HepG2 (cell line): ENCODE measurements at regions not wholly inside any gene's neighbourhood (a gene's known extent, or its start where the extent isn't known, plus 50 kb on each side); places are given as distances from the start of the nearest gene placed in this dataset.

ENCODE experiments used
- ATAC-seq: fragments of 200-7000 bp; cut with Tn5 transposase; 3 replicates; pipeline ENCODE4 v1.9.1; 2020; ENCODE audit warnings: mild to moderate bottlenecking, moderate library complexity
- BruUV-seq: library from RNA; stranded (reverse); fragments of 400-500 nt; replicated peaks from 2 replicates; lab custom pipeline; 2021; lab: Mats Ljungman, UMichigan
- CTCF ChIA-PET: fragments of 300-600 bp; formaldehyde crosslinking; extraction: SDS; loops from one replicate; lab custom pipeline; 2021; ENCODE audit warnings: low total read pairs, inconsistent platforms, low intra/inter-chr PET ratio; lab: Yijun Ruan, JAX
- POLR2A ChIA-PET: fragments of 350-600 bp; sonication (Branson Sonifier 250); formaldehyde crosslinking; loops from one replicate; lab custom pipeline; 2020; ENCODE audit warnings: antibody characterized with exemption, inconsistent platforms; lab: Yijun Ruan, JAX
- DNase-seq: peaks from one replicate; pipeline ENCODE4 v3.0.0-alpha.2; 2015; ENCODE audit warnings: low spot score
- FAIRE-seq: peaks from 3 replicates; lab custom pipeline; 2011; peaks lifted over from hg19 to GRCh38; lab: Jason Lieb, UNC
- H2AFZ ChIP-seq: one replicate; pipeline ENCODE4 v1.6.1; 2011; ENCODE audit warnings: low read length, inconsistent platforms
- H3K27ac ChIP-seq: fragments of 300-600 bp; 3 replicates; pipeline ENCODE4 v1.8.0; 2011; ENCODE audit warnings: mixed run types, mild to moderate bottlenecking, mixed read lengths, low read length, inconsistent platforms; ENCODE audit not compliant: insufficient read depth; ENCODE audit errors: extremely low read length
- H3K27me3 ChIP-seq, 2 experiments: fragments of 200-600 bp in 1 of 2; 2 replicates in 1 of 2; 3 replicates in 1 of 2; pipeline versions ENCODE4 v1.6.0 to v1.8.0; 2011; ENCODE audit warnings: low read length in 2 of 2, mild to moderate bottlenecking in 2 of 2, moderate library complexity in 2 of 2, inconsistent platforms in 1 of 2; ENCODE audit not compliant: insufficient read depth in 2 of 2, control insufficient read depth in 1 of 2
- H3K36me3 ChIP-seq, 2 experiments: fragments of 200-600 bp in 1 of 2; replicated peaks in 1 of 2; 2 replicates in 1 of 2; 3 replicates in 1 of 2; pipeline versions ENCODE4 v1.5.1 to v1.8.0; 2011; ENCODE audit warnings: low read length in 2 of 2, inconsistent platforms in 1 of 2; ENCODE audit not compliant: insufficient read depth in 2 of 2, control insufficient read depth in 1 of 2
- H3K4me1 ChIP-seq: 2 replicates; pipeline ENCODE4 v1.5.1; 2012; ENCODE audit warnings: low read length, inconsistent platforms; ENCODE audit not compliant: insufficient read depth
- H3K4me2 ChIP-seq: 2 replicates; pipeline ENCODE4 v1.6.0; 2011; ENCODE audit warnings: low read depth, low read length, inconsistent platforms
- H3K4me3 ChIP-seq, 3 experiments: fragments of 200-600 bp in 1 of 3; sonication (generic), shearing (Covaris generic) in 1 of 3; replicated peaks in 1 of 3; 2 replicates each; pipeline ENCODE4 v1.5.1; 2011 to 2016; ENCODE audit warnings: low read length in 3 of 3, inconsistent platforms in 2 of 3, low read depth in 2 of 3, mild to moderate bottlenecking in 2 of 3, control low read depth in 1 of 3, mixed read lengths in 1 of 3; ENCODE audit not compliant: insufficient read depth in 1 of 3
- H3K79me2 ChIP-seq: one replicate; pipeline ENCODE4 v1.6.1; 2011; ENCODE audit warnings: low read length, inconsistent platforms; ENCODE audit not compliant: insufficient read depth
- H3K9ac ChIP-seq: 2 replicates; pipeline ENCODE4 v1.6.0; 2011; ENCODE audit warnings: mild to moderate bottlenecking, low read depth, low read length, inconsistent platforms; ENCODE audit not compliant: insufficient read depth
- H3K9me3 ChIP-seq: 2 replicates; pipeline ENCODE4 v1.5.1; 2012; ENCODE audit warnings: mild to moderate bottlenecking, low read length
- H4K20me1 ChIP-seq: 2 replicates; pipeline ENCODE4 v1.6.0; 2011; ENCODE audit warnings: inconsistent platforms, mild to moderate bottlenecking, low read length, moderate library complexity; ENCODE audit not compliant: insufficient read depth
- ZFAT ChIP-seq: sonication (generic); formaldehyde crosslinking; conservative IDR thresholded peaks from 2 replicates; pipeline ENCODE4 v1.8.1; 2023; ENCODE audit warnings: missing genetic modification reagents, inconsistent platforms
- ZNF614 ChIP-seq: IDR thresholded peaks from 2 replicates; pipeline ENCODE4 v1.6.1; 2018; ENCODE audit warnings: missing biosample characterization, missing genetic modification reagents, inconsistent platforms, borderline replicate concordance
- ZNF766 ChIP-seq: sonication (generic); formaldehyde crosslinking; IDR thresholded peaks from 2 replicates; pipeline ENCODE4 v1.5.0; 2020; ENCODE audit warnings: missing genetic modification reagents, borderline replicate concordance
- ZNF776 ChIP-seq: sonication (generic); formaldehyde crosslinking; IDR thresholded peaks from 2 replicates; pipeline ENCODE4 v1.4.0; 2020; ENCODE audit warnings: mild to moderate bottlenecking, missing genetic modification reagents
- ZNF782 ChIP-seq: sonication (generic); formaldehyde crosslinking; IDR thresholded peaks from 2 replicates; pipeline ENCODE4 v1.4.0; 2020; ENCODE audit warnings: missing genetic modification reagents, mild to moderate bottlenecking, borderline replicate concordance
- ZNF816 ChIP-seq: sonication (generic); formaldehyde crosslinking; IDR thresholded peaks from 2 replicates; pipeline ENCODE4 v1.8.0; 2022; ENCODE audit warnings: missing genetic modification reagents, mild to moderate bottlenecking, borderline replicate concordance
- ZNF878 ChIP-seq: sonication (generic); formaldehyde crosslinking; IDR thresholded peaks from 2 replicates; pipeline ENCODE4 v1.8.1; 2023; ENCODE audit warnings: mild to moderate bottlenecking, missing genetic modification reagents, moderate library complexity
- ZNF879 ChIP-seq: sonication (generic); formaldehyde crosslinking; IDR thresholded peaks from 2 replicates; pipeline ENCODE4 v1.8.1; 2023; ENCODE audit warnings: missing genetic modification reagents
- WGBS: methylation state at CpG from one replicate; pipeline ENCODE4 v1.1.6; 2017; ENCODE audit warnings: low lambda C conversion rate; 5-methylcytosine and 5-hydroxymethylcytosine counted together
- in situ Hi-C: cut with HindIII; loops from 2 replicates; pipeline ENCODE4 v1.10.0; 2017; ENCODE audit warnings: low pct_unique_long_range_greater_than_20kb; ENCODE audit not compliant: extremely low pct_ligation_motif_present
- intact Hi-C: fragments of 100-400 bp; cut with micrococcal nuclease; formaldehyde crosslinking; loops from one replicate; pipeline ENCODE4 v1.10.0; 2022; ENCODE audit not compliant: unreplicated experiment
- TF ChIP-seq, protein P1 (sequence below): sonication (generic); formaldehyde crosslinking; IDR thresholded peaks from 2 replicates; pipeline ENCODE4 v1.5.1; 2020; ENCODE audit warnings: missing genetic modification reagents, mild to moderate bottlenecking, borderline replicate concordance
- TF ChIP-seq, protein P2 (sequence below): sonication (generic); formaldehyde crosslinking; IDR thresholded peaks from 2 replicates; pipeline ENCODE4 v1.4.0; 2020; ENCODE audit warnings: missing genetic modification reagents
- TF ChIP-seq, protein P3 (sequence below): sonication (generic); formaldehyde crosslinking; IDR thresholded peaks from 2 replicates; pipeline ENCODE4 v1.5.0; 2020; ENCODE audit warnings: missing genetic modification reagents
- TF ChIP-seq, protein P4 (sequence below): sonication (generic); formaldehyde crosslinking; IDR thresholded peaks from 2 replicates; pipeline ENCODE4 v1.8.0; 2022; ENCODE audit warnings: mild to moderate bottlenecking, missing genetic modification reagents, borderline replicate concordance
- TF ChIP-seq, protein P5 (sequence below): sonication (generic); formaldehyde crosslinking; IDR thresholded peaks from 2 replicates; pipeline ENCODE4 v1.5.0; 2020; ENCODE audit warnings: mild to moderate bottlenecking, missing genetic modification reagents

DNA sequence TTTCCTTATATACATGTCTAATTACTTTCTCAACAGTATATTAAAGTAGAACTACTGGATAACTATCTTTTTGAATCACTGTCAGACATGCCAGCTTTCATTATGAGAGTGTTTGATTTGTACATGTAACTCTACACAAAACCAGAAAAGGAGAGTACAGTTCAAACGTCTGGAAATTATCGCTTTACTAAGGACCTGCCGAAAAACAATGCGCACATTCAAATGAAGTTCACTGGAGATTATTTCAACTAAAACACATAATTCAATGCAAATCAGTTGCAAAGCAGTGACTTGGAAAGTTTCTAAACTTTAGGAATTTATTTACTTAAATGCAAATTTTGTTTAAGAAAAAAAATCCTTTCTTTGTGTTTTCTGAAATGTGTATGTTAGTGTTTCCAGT lies 942.5 kb downstream of the EFNA5 start:
- Histone ChIP-seq H3K27ac (no peak overlapping the region), H3K4me3 (no peak overlapping the region), H3K4me1 (no peaks in the 10 kb centered on the region), H3K4me2 (no peak overlapping the region), H2AFZ (no peak overlapping the region), H3K27me3 (no peaks in the 10 kb centered on the region), H3K36me3 (no peaks in the 10 kb centered on the region), H4K20me1 (no peaks in the 10 kb centered on the region), H3K79me2 (no peaks in the 10 kb centered on the region), H3K9me3 (peaks cover 33% of the 10 kb centered on the region), H3K9ac (no peak overlapping the region)
- FAIRE-seq (no peak), DNase-seq (no peak), ATAC-seq (no peak)
- intact Hi-C loops: no loop called here
- in situ Hi-C loops: no loop called here
- POLR2A ChIA-PET: no interaction called here
- 78% methylated on average over 4 of the region's 4 CpGs for WGBS
- CTCF ChIA-PET: no interaction called here
- BruUV-seq: no TSS peak
- TF ChIP-seq, protein P1, sequence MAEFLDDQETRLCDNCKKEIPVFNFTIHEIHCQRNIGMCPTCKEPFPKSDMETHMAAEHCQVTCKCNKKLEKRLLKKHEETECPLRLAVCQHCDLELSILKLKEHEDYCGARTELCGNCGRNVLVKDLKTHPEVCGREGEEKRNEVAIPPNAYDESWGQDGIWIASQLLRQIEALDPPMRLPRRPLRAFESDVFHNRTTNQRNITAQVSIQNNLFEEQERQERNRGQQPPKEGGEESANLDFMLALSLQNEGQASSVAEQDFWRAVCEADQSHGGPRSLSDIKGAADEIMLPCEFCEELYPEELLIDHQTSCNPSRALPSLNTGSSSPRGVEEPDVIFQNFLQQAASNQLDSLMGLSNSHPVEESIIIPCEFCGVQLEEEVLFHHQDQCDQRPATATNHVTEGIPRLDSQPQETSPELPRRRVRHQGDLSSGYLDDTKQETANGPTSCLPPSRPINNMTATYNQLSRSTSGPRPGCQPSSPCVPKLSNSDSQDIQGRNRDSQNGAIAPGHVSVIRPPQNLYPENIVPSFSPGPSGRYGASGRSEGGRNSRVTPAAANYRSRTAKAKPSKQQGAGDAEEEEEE (CRISPR knock-in tag): no peak
- TF ChIP-seq ZNF614 (CRISPR knock-in tag) (no peak), ZNF776 (CRISPR knock-in tag) (no peak), ZNF878 (CRISPR knock-in tag) (no peak), ZNF879 (CRISPR knock-in tag) (no peak), ZNF766 (CRISPR knock-in tag) (no peak), ZFAT (CRISPR knock-in tag) (no peak), ZNF816 (CRISPR knock-in tag) (no peak), ZNF782 (CRISPR knock-in tag) (no peak)
- TF ChIP-seq, protein P2, sequence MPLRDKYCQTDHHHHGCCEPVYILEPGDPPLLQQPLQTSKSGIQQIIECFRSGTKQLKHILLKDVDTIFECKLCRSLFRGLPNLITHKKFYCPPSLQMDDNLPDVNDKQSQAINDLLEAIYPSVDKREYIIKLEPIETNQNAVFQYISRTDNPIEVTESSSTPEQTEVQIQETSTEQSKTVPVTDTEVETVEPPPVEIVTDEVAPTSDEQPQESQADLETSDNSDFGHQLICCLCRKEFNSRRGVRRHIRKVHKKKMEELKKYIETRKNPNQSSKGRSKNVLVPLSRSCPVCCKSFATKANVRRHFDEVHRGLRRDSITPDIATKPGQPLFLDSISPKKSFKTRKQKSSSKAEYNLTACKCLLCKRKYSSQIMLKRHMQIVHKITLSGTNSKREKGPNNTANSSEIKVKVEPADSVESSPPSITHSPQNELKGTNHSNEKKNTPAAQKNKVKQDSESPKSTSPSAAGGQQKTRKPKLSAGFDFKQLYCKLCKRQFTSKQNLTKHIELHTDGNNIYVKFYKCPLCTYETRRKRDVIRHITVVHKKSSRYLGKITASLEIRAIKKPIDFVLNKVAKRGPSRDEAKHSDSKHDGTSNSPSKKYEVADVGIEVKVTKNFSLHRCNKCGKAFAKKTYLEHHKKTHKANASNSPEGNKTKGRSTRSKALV (CRISPR knock-in tag): no peak
- TF ChIP-seq, protein P3, sequence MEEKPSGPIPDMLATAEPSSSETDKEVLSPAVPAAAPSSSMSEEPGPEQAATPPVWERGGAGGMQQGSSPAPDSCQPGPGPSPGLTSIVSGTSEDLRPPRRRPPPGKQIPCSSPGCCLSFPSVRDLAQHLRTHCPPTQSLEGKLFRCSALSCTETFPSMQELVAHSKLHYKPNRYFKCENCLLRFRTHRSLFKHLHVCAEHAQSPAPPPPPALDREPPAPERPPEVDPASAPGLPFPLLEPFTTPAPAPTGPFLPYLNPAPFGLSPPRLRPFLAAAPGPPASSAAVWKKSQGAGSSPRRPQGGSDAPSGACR (CRISPR knock-in tag): no peak
- TF ChIP-seq, protein P4, sequence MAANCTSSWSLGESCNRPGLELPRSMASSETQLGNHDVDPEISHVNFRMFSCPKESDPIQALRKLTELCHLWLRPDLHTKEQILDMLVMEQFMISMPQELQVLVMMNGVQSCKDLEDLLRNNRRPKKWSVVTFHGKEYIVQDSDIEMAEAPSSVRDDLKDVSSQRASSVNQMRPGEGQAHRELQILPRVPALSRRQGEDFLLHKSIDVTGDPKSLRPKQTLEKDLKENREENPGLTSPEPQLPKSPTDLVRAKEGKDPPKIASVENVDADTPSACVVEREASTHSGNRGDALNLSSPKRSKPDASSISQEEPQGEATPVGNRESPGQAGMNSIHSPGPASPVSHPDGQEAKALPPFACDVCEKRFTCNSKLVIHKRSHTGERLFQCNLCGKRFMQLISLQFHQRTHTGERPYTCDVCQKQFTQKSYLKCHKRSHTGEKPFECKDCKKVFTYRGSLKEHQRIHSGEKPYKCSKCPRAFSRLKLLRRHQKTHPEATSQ (CRISPR knock-in tag): no peak
- TF ChIP-seq, protein P5, sequence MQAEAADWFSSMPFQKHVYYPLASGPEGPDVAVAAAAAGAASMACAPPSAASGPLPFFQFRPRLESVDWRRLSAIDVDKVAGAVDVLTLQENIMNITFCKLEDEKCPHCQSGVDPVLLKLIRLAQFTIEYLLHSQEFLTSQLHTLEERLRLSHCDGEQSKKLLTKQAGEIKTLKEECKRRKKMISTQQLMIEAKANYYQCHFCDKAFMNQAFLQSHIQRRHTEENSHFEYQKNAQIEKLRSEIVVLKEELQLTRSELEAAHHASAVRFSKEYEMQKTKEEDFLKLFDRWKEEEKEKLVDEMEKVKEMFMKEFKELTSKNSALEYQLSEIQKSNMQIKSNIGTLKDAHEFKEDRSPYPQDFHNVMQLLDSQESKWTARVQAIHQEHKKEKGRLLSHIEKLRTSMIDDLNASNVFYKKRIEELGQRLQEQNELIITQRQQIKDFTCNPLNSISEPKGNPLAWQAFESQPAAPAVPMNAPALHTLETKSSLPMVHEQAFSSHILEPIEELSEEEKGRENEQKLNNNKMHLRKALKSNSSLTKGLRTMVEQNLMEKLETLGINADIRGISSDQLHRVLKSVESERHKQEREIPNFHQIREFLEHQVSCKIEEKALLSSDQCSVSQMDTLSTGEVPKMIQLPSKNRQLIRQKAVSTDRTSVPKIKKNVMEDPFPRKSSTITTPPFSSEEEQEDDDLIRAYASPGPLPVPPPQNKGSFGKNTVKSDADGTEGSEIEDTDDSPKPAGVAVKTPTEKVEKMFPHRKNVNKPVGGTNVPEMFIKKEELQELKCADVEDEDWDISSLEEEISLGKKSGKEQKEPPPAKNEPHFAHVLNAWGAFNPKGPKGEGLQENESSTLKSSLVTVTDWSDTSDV (CRISPR knock-in tag): no peak
